Esophagus muscularis mucosa (tissue), 4 donors: ENCODE measurements at regions not wholly inside any gene's neighbourhood (a gene's known extent, or its start where the extent isn't known, plus 50 kb on each side); places are given as distances from the start of the nearest gene placed in this dataset.

Source experiments
- DNase-seq: peaks from one replicate; pipeline ENCODE4 v3.0.0-alpha.2; 2017; ENCODE audit errors: extremely low spot score
- H3K27ac ChIP-seq, 4 donors: fragments of 200-600 bp; sonication (generic); replicated peaks in 1 of 4; 1 replicate in 3 of 4; 2 replicates in 1 of 4; pipeline ENCODE4 v1.5.1; 2016 to 2019; ENCODE audit warnings: mild to moderate bottlenecking in 1 of 4
- H3K27me3 ChIP-seq, 4 donors: fragments of 200-600 bp; sonication (generic); one replicate each; pipeline versions ENCODE4 v1.5.1 to v1.6.0; 2016 to 2019
- H3K36me3 ChIP-seq, 4 donors: fragments of 200-600 bp; sonication (generic); one replicate each; pipeline ENCODE4 v1.5.1; 2016 to 2019
- H3K4me1 ChIP-seq, 4 donors: fragments of 200-600 bp; sonication (generic); one replicate each; pipeline ENCODE4 v1.5.1; 2016 to 2019
- H3K4me3 ChIP-seq, 4 donors: fragments of 200-600 bp; sonication (generic); 1 replicate in 2 of 4; 2 replicates in 2 of 4; pipeline ENCODE4 v1.5.1; 2016 to 2019; ENCODE audit warnings: mild to moderate bottlenecking in 4 of 4, moderate library complexity in 1 of 4
- H3K9me3 ChIP-seq, 4 donors: fragments of 200-600 bp; sonication (generic); 1 replicate in 3 of 4; 2 replicates in 1 of 4; pipeline ENCODE4 v1.5.1; 2016 to 2019
- CTCF ChIP-seq, 3 experiments: fragments of 200-600 bp in 2 of 3; fragments of 450-650 bp in 1 of 3; sonication (generic) in 2 of 3; IDR thresholded peaks; one replicate each; pipeline ENCODE4 v1.5.1; 2017 to 2019; ENCODE audit warnings: antibody characterized with exemption in 3 of 3, mild to moderate bottlenecking in 2 of 3, moderate library complexity in 1 of 3
- EP300 ChIP-seq: sonication (generic); formaldehyde crosslinking; IDR thresholded peaks from one replicate; pipeline ENCODE4 v1.6.1; 2017; ENCODE audit warnings: antibody characterized with exemption
- POLR2A ChIP-seq: fragments of 450-650 bp; IDR thresholded peaks from one replicate; pipeline ENCODE4 v1.6.1; 2017; ENCODE audit warnings: antibody characterized with exemption, moderate library complexity, mild to moderate bottlenecking, low read depth
- POLR2AphosphoS5 ChIP-seq, 2 donors: sonication (generic); formaldehyde crosslinking; IDR thresholded peaks; one replicate each; pipeline ENCODE4 v1.6.1; 2017; ENCODE audit warnings: antibody characterized with exemption in 2 of 2
- WGBS: methylation state at CpG from one replicate; pipeline ENCODE4 v1.1.5; 2018; 5-methylcytosine and 5-hydroxymethylcytosine counted together
- intact Hi-C: fragments of 100-400 bp; cut with DNase I; formaldehyde crosslinking; loops from one replicate; pipeline ENCODE4 v1.15.1; 2023

- Histone ChIP-seq H3K27me3 (no peaks in the 10 kb centered on the region), H3K36me3 (no peaks in the 10 kb centered on the region), H3K4me3 (no peak overlapping the region), H3K27ac (no peak overlapping the region), H3K4me1 (peaks cover 0 to 7% (median 0%) of the 10 kb centered on the region in 4 donors), H3K9me3 (no peaks in the 10 kb centered on the region)
- intact Hi-C loops: no loop called here
- WGBS: 19% methylated on average over 1 of the region's 1 CpG
- no peak for DNase-seq
- TF ChIP-seq POLR2AphosphoS5 (IDR thresholded peaks at IDR 0.05) (no peak), EP300 (no peak)
Measured at GRCh38 chr2:21466341-21466927, 342.7 kb downstream of the TDRD15 start.

- Histone ChIP-seq H3K4me1 (peaks cover 0 to 7% (median 0%) of the 10 kb centered on the region in 4 donors), H3K4me3 (no peak overlapping the region), H3K9me3 (no peaks in the 10 kb centered on the region), H3K27ac (no peak overlapping the region), H3K36me3 (no peaks in the 10 kb centered on the region), H3K27me3 (no peaks in the 10 kb centered on the region)
- intact Hi-C loops: no loop called here
- WGBS: 76% methylated on average over 1 of the region's 1 CpG
- TF ChIP-seq CTCF (IDR thresholded peaks at IDR 0.05) (no peak), POLR2A (no peak), POLR2AphosphoS5 (IDR thresholded peaks at IDR 0.05) (no peak), EP300 (no peak)
- no peak for DNase-seq
Measured at GRCh38 chr2:21467280-21467818, 343.6 kb downstream of the TDRD15 start.

- no peak overlapping the region for H3K4me3 ChIP-seq
- intact Hi-C loops: no loop called here
- no peaks in the 10 kb centered on the region for H3K36me3 ChIP-seq
- WGBS: 89% methylated on average over 2 of the region's 2 CpGs
- no peaks in the 10 kb centered on the region for H3K9me3 ChIP-seq
- TF ChIP-seq EP300 (no peak), CTCF (IDR thresholded peaks at IDR 0.05) (no peak), POLR2AphosphoS5 (IDR thresholded peaks at IDR 0.05) (no peak), POLR2A (no peak)
- H3K27me3 ChIP-seq: no peaks in the 10 kb centered on the region
- no peak overlapping the region for H3K27ac ChIP-seq
- H3K4me1 ChIP-seq: peaks cover 0 to 7% (median 0%) of the 10 kb centered on the region in 4 donors
- no peak for DNase-seq
Measured at GRCh38 chr2:21467910-21468309, 344.1 kb downstream of the TDRD15 start.

GRCh38 chr2:21468624-21469023, 344.9 kb downstream of the TDRD15 start:
- no peak overlapping the region for H3K27ac ChIP-seq
- H3K4me3 ChIP-seq: no peak overlapping the region
- no peaks in the 10 kb centered on the region for H3K27me3 ChIP-seq
- WGBS: 53% methylated on average over 4 of the region's 4 CpGs
- no peak for TF ChIP-seq POLR2AphosphoS5 (IDR thresholded peaks at IDR 0.05)
- DNase-seq: no peak
- peaks cover 0 to 7% (median 0%) of the 10 kb centered on the region in 4 donors for H3K4me1 ChIP-seq
- intact Hi-C loops: no loop called here
- no peaks in the 10 kb centered on the region for H3K36me3 ChIP-seq
- H3K9me3 ChIP-seq: no peaks in the 10 kb centered on the region

GRCh38 chr2:21469158-21469557, 345.4 kb downstream of the TDRD15 start:
- Histone ChIP-seq H3K27me3 (no peaks in the 10 kb centered on the region), H3K27ac (no peak overlapping the region), H3K36me3 (no peaks in the 10 kb centered on the region), H3K9me3 (no peaks in the 10 kb centered on the region), H3K4me3 (no peak overlapping the region), H3K4me1 (peaks cover 0 to 7% (median 0%) of the 10 kb centered on the region in 4 donors)
- 56% methylated on average over 2 of the region's 2 CpGs for WGBS
- TF ChIP-seq CTCF (IDR thresholded peaks at IDR 0.05): no peak
- no peak for TF ChIP-seq EP300
- TF ChIP-seq POLR2A: no peak
- no peak for TF ChIP-seq POLR2AphosphoS5 (IDR thresholded peaks at IDR 0.05)
- no peak for DNase-seq
- intact Hi-C loops: no loop called here

- intact Hi-C loops: no loop called here
- H3K27ac ChIP-seq: no peak overlapping the region
- H3K27me3 ChIP-seq: no peaks in the 10 kb centered on the region
- WGBS: 76% methylated on average over 4 of the region's 4 CpGs
- no peak for DNase-seq
- peaks cover 0 to 7% (median 0%) of the 10 kb centered on the region in 4 donors for H3K4me1 ChIP-seq
- H3K9me3 ChIP-seq: no peaks in the 10 kb centered on the region
- no peaks in the 10 kb centered on the region for H3K36me3 ChIP-seq
- TF ChIP-seq CTCF (IDR thresholded peaks at IDR 0.05) (no peak), EP300 (no peak), POLR2A (no peak), POLR2AphosphoS5 (IDR thresholded peaks at IDR 0.05) (no peak)
- no peak overlapping the region for H3K4me3 ChIP-seq
Measured at GRCh38 chr2:21469564-21469963, 345.8 kb downstream of the TDRD15 start.
